Suprapubic skin (tissue), 4 donors: ENCODE measurements at regions not wholly inside any gene's neighbourhood (a gene's known extent, or its start where the extent isn't known, plus 50 kb on each side); places are given as distances from the start of the nearest gene placed in this dataset.
"Not testable (repeated sequence)": the region's sequence is repeated elsewhere in the genome, so short reads cannot be mapped to it uniquely, and the experiment has no call there.

Source experiments
- DNase-seq, 2 donors: peaks; one replicate each; pipeline ENCODE4 v3.0.0-alpha.2; 2019; ENCODE audit warnings: low spot score in 2 of 2
- H3K27ac ChIP-seq: fragments of 200-600 bp; sonication (generic); one replicate; pipeline ENCODE4 v1.5.1; 2019
- H3K27me3 ChIP-seq: fragments of 200-600 bp; sonication (generic); one replicate; pipeline ENCODE4 v1.5.1; 2019
- H3K36me3 ChIP-seq: fragments of 200-600 bp; sonication (generic); one replicate; pipeline ENCODE4 v1.5.1; 2019
- H3K4me1 ChIP-seq: fragments of 200-600 bp; sonication (generic); one replicate; pipeline ENCODE4 v1.5.1; 2019
- H3K4me3 ChIP-seq: fragments of 200-600 bp; sonication (generic); one replicate; pipeline ENCODE4 v1.5.1; 2019; ENCODE audit warnings: mild to moderate bottlenecking
- H3K9me3 ChIP-seq: fragments of 200-600 bp; sonication (generic); one replicate; pipeline ENCODE4 v1.5.1; 2019
- EP300 ChIP-seq: sonication (generic); formaldehyde crosslinking; IDR thresholded peaks from one replicate; pipeline ENCODE4 v1.6.1; 2017; ENCODE audit warnings: antibody characterized with exemption
- POLR2A ChIP-seq, 2 donors: fragments of 450-650 bp; IDR thresholded peaks; one replicate each; pipeline ENCODE4 v1.6.1; 2017; ENCODE audit warnings: antibody characterized with exemption in 2 of 2, mild to moderate bottlenecking in 2 of 2, moderate library complexity in 2 of 2
- POLR2AphosphoS5 ChIP-seq, 3 donors: sonication (generic); formaldehyde crosslinking; IDR thresholded peaks; one replicate each; pipeline ENCODE4 v1.6.1; 2017; ENCODE audit warnings: antibody characterized with exemption in 3 of 3
- WGBS: methylation state at CpG from one replicate; pipeline ENCODE4 v1.1.5; 2018; 5-methylcytosine and 5-hydroxymethylcytosine counted together
- TF ChIP-seq, protein P1 (sequence below), 2 donors: fragments of 200-600 bp in 1 of 2; fragments of 450-650 bp in 1 of 2; sonication (generic) in 1 of 2; IDR thresholded peaks; one replicate each; pipeline ENCODE4 v1.5.1; 2016 to 2019; ENCODE audit warnings: antibody characterized with exemption in 2 of 2, mild to moderate bottlenecking in 1 of 2, moderate library complexity in 1 of 2

DNA sequence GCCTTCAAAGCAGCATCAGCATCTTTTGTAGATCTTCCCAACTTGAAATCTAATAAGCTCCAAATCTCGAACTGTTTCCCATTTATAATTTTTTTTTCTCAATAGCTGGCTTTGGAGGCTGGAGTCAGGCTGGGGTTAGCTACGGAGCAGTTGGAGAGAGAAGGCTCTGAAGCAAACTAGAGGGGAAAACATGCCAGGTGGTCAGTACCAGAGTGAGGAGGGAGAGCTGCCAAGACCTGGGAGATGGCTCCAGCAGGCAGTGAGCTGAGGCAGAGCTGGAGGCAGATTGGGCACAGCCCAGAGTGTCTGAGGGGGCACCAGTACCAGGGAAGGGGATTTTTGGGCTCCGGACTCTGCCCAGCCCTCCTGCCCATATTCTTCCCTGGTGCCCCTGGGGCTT is 311.2 kb downstream of the RPLP1 start:
- H3K36me3 ChIP-seq: no peaks in the 10 kb centered on the region

DNA sequence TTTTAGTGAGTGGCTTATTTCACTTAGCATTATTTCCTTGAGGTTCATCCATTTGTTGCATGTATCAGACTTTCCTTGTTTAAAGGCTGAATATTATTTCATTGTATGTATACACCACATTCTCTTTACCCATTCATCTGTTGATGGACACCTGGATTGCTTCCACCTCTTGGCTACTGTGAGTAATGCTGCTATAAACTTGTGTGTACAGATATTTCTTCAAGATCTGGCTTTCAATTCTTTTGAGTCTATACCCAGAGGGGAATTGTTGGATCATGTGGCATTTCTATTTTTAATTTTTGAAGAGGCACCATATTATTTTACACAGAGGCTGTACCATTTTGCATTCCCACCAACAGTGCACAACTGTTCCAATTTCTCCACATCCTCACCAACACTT is 313.5 kb downstream of the RPLP1 start:
- Histone ChIP-seq H3K9me3 (no peaks in the 10 kb centered on the region), H3K27ac (no peak overlapping the region), H3K27me3 (peaks cover 8% of the 10 kb centered on the region), H3K36me3 (no peaks in the 10 kb centered on the region), H3K4me3 (no peak overlapping the region), H3K4me1 (no peaks in the 10 kb centered on the region)
- TF ChIP-seq POLR2AphosphoS5 (IDR thresholded peaks at IDR 0.05) (no peak), POLR2A (IDR thresholded peaks at IDR 0.05) (no peak)
- no peak for DNase-seq

More for the DNA sequence above, 311.2 kb downstream of the RPLP1 start:
- no peaks in the 10 kb centered on the region for H3K9me3 ChIP-seq
- H3K27me3 ChIP-seq: no peaks in the 10 kb centered on the region
- H3K4me3 ChIP-seq: no peak overlapping the region
- whole genome bisulfite sequencing: 76% methylated on average over 2 of the region's 3 CpGs
- DNase-seq: no peak
- H3K27ac ChIP-seq: no peak overlapping the region
- H3K4me1 ChIP-seq: peaks cover 4% of the 10 kb centered on the region
- TF ChIP-seq, protein P1, sequence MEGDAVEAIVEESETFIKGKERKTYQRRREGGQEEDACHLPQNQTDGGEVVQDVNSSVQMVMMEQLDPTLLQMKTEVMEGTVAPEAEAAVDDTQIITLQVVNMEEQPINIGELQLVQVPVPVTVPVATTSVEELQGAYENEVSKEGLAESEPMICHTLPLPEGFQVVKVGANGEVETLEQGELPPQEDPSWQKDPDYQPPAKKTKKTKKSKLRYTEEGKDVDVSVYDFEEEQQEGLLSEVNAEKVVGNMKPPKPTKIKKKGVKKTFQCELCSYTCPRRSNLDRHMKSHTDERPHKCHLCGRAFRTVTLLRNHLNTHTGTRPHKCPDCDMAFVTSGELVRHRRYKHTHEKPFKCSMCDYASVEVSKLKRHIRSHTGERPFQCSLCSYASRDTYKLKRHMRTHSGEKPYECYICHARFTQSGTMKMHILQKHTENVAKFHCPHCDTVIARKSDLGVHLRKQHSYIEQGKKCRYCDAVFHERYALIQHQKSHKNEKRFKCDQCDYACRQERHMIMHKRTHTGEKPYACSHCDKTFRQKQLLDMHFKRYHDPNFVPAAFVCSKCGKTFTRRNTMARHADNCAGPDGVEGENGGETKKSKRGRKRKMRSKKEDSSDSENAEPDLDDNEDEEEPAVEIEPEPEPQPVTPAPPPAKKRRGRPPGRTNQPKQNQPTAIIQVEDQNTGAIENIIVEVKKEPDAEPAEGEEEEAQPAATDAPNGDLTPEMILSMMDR (IDR thresholded peaks at IDR 0.05): no peak
- no peak for TF ChIP-seq EP300
- no peak for TF ChIP-seq POLR2AphosphoS5 (IDR thresholded peaks at IDR 0.05)
- TF ChIP-seq POLR2A (IDR thresholded peaks at IDR 0.05): no peak

DNA sequence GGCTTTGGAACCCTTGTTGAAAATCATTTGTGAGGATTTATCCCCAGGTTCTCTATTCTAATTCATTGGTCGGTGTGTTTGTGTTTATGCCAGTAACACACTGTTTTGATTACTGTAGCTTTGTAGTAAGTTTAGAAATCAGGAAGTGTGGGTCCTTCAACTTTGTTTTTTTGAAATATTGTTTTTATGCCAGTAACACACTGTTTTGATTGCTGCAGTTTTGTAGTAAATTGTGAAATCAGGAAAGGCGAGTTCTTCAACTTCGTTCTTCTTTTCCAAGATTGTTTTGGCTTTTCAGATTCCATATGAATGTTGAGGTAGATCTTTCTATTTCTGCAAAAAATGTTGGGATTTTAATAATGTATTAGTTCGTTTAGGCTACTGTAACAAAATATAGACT is 314.6 kb downstream of the RPLP1 start:
- TF ChIP-seq, protein P1 (IDR thresholded peaks at IDR 0.05): no peak
- TF ChIP-seq EP300: no peak
- TF ChIP-seq POLR2A (IDR thresholded peaks at IDR 0.05): no peak
- no peak for TF ChIP-seq POLR2AphosphoS5 (IDR thresholded peaks at IDR 0.05)
- Histone ChIP-seq H3K36me3 (no peaks in the 10 kb centered on the region), H3K27me3 (peaks cover 8% of the 10 kb centered on the region), H3K9me3 (no peaks in the 10 kb centered on the region), H3K27ac (no peak overlapping the region), H3K4me3 (no peak overlapping the region), H3K4me1 (no peaks in the 10 kb centered on the region)
- WGBS: 71% methylated on average over 4 of the region's 4 CpGs
- DNase-seq: no peak

DNA sequence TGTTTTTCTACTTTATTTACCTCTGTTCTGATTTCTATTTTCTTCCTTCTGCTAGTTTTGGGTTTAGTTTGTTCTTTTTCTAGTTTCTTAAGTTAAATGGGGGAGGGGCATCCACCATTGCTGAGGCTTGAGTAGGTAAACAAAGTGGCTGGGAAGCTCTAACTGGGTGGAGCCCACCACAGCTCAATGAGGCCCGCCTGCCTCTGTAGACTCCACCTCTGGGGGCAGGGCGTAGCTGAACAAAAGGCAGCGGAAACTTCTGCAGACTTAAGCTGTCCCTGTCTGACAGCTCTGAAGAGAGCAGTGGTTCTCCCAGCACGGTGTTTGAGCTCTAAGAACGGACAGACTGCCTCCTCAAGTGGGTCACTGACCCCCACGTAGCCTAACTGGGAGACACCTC is 316.7 kb downstream of the RPLP1 start:
- not testable (repeated sequence) for H3K27ac ChIP-seq, H3K9me3 ChIP-seq, H3K27me3 ChIP-seq, H3K4me3 ChIP-seq, DNase-seq, H3K36me3 ChIP-seq, H3K4me1 ChIP-seq
- WGBS: 75% methylated on average over 4 of the region's 6 CpGs

DNA sequence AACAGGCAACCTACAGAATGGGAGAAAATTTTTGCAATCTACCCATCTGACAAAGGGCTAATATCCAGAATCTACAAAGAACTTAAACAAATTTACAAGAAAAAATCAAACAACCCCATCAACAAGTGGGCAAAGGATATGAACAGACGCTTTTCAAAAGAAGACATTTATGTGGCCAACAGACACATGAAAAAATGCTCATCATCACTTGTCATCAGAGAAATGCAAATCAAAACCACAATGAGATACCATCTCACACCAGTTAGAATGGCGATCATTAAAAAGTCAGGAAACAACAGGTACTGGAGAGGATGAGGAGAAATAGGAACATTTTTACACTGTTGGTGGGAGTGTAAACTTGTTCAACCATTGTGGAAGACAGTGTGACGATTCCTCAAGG is 321.6 kb downstream of the RPLP1 start:
- H3K27ac ChIP-seq, DNase-seq, H3K36me3 ChIP-seq, H3K4me3 ChIP-seq, H3K4me1 ChIP-seq, H3K9me3 ChIP-seq: not testable (repeated sequence)
- H3K27me3 ChIP-seq: peaks cover 11% of the 10 kb centered on the region
- WGBS: 88% methylated on average over 3 of the region's 3 CpGs

DNA sequence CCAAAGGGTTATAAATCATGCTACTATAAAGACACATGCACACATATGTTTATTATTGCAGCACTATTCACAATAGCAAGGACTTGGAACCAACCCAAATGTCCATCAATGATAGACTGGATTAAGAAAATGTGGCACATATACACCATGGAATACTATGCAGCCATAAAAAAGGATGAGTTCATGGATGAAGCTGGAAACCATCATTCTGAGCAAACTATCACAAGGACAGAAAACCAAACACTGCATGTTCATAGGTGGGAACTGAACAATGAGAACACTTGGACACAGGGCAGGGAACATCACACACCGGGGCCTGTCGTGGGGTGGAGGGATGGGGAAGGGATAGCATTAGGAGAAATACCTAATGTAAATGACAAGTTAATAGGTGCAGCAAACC is 322.1 kb downstream of the RPLP1 start:
- H3K27ac ChIP-seq, H3K27me3 ChIP-seq, H3K36me3 ChIP-seq, DNase-seq, H3K9me3 ChIP-seq, H3K4me1 ChIP-seq, H3K4me3 ChIP-seq: not testable (repeated sequence)
- 97% methylated on average over 2 of the region's 2 CpGs for WGBS

DNA sequence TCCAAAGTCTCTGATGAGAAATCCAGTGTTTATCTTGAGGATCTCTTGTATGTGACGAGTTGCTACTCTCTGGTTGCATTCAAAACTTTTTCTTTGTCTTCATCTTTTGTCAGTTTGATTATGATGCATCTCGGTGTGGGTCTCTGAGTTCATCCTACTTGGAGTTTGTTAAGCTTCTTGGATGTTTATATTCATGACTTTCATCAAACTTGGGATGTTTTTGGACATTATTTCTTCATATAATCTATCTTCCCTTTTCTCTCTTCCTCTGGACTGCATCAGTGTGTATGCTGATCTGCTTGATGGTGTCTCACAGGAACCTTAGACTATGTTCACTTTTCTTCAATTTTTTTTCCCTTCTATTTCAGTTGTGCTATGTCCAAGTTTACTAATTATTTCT is 320.4 kb downstream of the TLE3 start:
- H3K27ac ChIP-seq: no peak overlapping the region
- no peak for DNase-seq
- H3K9me3 ChIP-seq: no peaks in the 10 kb centered on the region
- no peaks in the 10 kb centered on the region for H3K36me3 ChIP-seq
- H3K4me3 ChIP-seq: no peak overlapping the region
- WGBS: 72% methylated on average over 2 of the region's 2 CpGs
- H3K4me1 ChIP-seq: no peaks in the 10 kb centered on the region
- H3K27me3 ChIP-seq: peaks cover 3% of the 10 kb centered on the region
- TF ChIP-seq POLR2A (IDR thresholded peaks at IDR 0.05) (no peak), EP300 (no peak), POLR2AphosphoS5 (IDR thresholded peaks at IDR 0.05) (no peak)
- TF ChIP-seq, protein P1 (IDR thresholded peaks at IDR 0.05): no peak
